DND-41 (cell line): ENCODE measurements at regions not wholly inside any gene's neighbourhood (a gene's known extent, or its start where the extent isn't known, plus 50 kb on each side); places are given as distances from the start of the nearest gene placed in this dataset.

Source experiments
- EZH2 ChIP-seq: IDR thresholded peaks from 3 replicates; pipeline ENCODE4 v1.6.1; 2012; ENCODE audit warnings: borderline replicate concordance, low read depth, mild to moderate bottlenecking, moderate library complexity, low read length, inconsistent platforms; ENCODE audit not compliant: severe bottlenecking
- TF ChIP-seq, protein P1 (sequence below): IDR thresholded peaks from 2 replicates; pipeline ENCODE4 v1.5.1; 2012; ENCODE audit warnings: borderline replicate concordance, low read length, moderate library complexity, mild to moderate bottlenecking; ENCODE audit not compliant: poor library complexity, severe bottlenecking; ENCODE audit errors: extremely low read depth

DNA sequence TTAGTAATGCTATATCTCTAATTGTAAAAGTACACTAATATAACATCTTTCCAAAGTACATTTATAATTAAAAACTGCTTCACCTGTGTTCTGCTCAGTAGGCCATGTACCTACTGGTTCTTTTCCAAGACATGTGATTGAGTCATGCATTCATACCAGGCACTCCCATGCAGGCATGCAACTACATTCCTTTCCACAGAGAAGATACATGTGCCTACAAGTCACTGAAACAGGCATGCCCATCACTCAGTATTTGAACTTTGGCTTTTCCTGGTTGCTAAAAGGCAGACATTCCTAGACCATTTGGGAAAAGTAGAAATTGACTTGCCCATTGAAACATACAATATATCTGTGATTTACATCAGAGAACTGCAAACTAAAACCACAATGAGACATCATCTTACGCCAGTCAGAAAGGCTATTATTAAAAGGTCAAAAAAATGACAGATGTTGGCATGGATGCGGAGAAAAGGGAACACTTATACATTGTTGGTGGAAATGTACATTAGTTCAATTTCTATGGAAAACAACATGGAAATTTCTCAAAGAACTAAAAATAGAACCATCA, 148.3 kb upstream of the MOCS2 start:
- TF ChIP-seq EZH2, result no peak
- TF ChIP-seq, protein P1, sequence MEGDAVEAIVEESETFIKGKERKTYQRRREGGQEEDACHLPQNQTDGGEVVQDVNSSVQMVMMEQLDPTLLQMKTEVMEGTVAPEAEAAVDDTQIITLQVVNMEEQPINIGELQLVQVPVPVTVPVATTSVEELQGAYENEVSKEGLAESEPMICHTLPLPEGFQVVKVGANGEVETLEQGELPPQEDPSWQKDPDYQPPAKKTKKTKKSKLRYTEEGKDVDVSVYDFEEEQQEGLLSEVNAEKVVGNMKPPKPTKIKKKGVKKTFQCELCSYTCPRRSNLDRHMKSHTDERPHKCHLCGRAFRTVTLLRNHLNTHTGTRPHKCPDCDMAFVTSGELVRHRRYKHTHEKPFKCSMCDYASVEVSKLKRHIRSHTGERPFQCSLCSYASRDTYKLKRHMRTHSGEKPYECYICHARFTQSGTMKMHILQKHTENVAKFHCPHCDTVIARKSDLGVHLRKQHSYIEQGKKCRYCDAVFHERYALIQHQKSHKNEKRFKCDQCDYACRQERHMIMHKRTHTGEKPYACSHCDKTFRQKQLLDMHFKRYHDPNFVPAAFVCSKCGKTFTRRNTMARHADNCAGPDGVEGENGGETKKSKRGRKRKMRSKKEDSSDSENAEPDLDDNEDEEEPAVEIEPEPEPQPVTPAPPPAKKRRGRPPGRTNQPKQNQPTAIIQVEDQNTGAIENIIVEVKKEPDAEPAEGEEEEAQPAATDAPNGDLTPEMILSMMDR, result no peak
